C4-2B (cell line): ENCODE measurements at regions not wholly inside any gene's neighbourhood (a gene's known extent, or its start where the extent isn't known, plus 50 kb on each side); places are given as distances from the start of the nearest gene placed in this dataset.

Experiments
- ZFX ChIP-seq: fragments of 450-650 bp; IDR thresholded peaks from 2 replicates; pipeline ENCODE4 v1.6.1; 2017
- TF ChIP-seq, protein P1 (sequence below): fragments of 450-650 bp; conservative IDR thresholded peaks from 2 replicates; pipeline ENCODE4 v1.5.1; 2017; ENCODE audit warnings: mild to moderate bottlenecking

DNA sequence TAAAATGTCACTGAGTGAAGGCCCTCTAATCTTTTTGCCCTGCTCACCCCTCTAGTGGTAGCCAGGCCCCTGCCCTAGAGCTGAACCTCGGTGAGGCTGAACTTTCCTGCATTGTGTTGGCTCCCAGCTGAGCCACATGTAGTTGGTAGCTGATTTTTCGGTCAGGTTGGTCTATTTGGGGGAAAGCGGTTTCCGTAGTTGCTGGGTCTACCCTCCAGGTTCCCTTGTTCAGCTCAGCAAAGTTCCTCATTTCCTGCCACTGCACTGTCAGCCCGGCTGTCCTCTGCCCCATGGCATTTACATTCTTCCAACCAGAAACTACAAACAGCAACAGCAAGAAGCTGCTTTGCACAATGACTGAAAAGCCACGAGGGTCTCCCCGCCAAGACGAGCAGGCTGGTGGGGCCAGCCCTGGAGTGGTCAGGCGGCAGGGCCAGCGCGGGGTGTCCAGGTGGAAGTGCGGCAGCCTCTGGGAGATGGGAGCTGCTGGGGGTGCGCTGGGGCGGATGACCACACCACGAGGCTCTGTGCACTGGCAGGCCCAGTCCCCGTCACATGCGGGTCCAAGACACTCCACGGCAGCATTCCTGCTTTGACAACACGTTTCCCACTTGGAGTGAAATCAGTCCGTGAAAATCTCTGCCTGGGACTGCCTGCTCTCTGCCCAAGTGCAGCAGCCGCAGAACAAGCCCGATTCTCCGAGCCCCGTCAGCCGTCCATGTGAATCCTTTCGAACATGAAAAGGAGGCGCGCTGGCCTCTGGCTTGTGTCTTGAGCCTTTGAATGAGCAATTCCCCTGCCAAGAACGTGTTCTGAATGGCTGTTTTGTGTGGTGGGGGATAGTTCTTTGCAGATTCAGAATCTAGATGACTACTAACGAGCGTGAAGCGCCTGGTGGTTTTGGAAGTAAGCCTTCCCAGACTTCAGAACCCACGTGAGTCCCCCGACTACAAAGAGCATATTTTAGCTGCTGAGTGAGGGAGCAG is 159.4 kb downstream of the ASB1 start:
- TF ChIP-seq, protein P1, sequence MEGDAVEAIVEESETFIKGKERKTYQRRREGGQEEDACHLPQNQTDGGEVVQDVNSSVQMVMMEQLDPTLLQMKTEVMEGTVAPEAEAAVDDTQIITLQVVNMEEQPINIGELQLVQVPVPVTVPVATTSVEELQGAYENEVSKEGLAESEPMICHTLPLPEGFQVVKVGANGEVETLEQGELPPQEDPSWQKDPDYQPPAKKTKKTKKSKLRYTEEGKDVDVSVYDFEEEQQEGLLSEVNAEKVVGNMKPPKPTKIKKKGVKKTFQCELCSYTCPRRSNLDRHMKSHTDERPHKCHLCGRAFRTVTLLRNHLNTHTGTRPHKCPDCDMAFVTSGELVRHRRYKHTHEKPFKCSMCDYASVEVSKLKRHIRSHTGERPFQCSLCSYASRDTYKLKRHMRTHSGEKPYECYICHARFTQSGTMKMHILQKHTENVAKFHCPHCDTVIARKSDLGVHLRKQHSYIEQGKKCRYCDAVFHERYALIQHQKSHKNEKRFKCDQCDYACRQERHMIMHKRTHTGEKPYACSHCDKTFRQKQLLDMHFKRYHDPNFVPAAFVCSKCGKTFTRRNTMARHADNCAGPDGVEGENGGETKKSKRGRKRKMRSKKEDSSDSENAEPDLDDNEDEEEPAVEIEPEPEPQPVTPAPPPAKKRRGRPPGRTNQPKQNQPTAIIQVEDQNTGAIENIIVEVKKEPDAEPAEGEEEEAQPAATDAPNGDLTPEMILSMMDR: no peak
- TF ChIP-seq ZFX: no peak
